CD4-positive, alpha-beta T cell treated with Interferon gamma for 1 hour (primary cell): ENCODE measurements at regions not wholly inside any gene's neighbourhood (a gene's known extent, or its start where the extent isn't known, plus 50 kb on each side); places are given as distances from the start of the nearest gene placed in this dataset.

Experiments
- DNase-seq: peaks from one replicate; pipeline ENCODE4 v3.0.0-alpha.2; 2020

DNA sequence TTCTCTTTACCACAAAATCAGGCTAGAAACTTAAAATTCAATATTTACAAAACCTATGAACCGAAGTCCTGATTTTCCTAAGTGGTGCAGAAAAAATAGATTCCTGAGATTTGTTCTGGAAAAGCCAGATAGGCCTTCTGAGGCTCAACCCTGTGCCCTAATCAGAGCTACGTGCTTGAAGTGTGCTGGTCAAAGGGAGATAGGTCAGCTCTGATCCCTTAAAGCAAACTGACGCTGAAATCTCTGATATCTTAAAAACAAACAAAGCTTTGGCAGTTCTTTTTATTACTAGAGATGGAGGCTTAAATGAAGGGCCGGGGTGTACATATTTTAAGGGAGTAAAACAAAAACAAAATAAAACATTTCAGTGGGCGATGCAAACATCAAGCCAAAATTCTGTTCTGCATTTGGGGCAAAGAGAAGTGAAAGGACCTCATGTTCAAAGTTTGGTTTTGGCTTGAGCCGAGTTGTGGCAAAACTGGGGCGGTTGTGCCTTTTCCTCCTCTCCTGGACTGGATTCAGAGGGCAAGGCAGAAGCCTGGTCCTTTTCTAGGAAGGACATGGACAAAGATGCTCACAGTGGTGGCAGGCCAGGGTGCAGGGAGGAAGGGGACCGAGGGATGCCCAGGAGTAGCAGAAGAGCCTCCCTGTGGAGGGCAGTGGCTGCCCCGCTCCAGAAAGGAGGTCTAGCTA is 295.0 kb downstream of the CDCA7 start:
- no peak for DNase-seq

DNA sequence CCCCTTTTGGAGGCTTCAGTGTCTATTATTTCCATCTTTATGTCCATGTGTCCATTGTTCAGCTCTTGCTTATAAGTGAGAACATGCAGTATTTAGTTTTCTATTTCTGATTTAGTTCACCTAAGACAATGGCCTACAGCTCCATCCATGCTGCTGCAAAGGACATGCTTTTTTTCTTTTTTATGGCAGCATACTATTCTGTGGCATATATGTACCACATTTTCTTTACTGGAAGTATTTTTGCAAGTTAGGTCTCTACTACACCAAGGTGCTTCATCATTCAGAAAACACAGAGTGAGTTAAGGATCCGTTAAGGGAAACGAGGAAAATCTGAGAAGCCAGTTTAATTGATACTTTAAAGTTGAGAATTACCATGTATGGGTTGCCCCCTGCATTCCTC is 297.2 kb downstream of the CDCA7 start:
- no peak for DNase-seq

DNA sequence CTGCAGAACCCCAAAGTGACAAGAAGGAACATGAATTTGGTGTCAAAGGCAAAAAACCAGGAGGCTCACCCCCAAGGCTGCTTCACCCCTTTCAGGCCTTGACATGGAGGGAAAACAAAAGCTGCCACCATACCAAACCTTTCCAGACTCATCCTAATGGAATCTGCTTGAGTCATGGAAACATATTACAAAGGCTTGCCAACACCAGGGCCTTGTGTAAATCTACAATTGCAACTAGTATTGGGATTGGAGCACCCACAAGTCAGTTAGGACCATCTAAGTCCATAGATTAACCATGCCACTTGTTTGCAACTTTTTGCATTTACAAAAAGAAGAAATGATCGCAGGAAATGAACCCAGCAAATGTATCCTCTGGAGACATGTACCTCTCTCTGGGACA is 297.6 kb downstream of the CDCA7 start:
- DNase-seq: no peak

DNA sequence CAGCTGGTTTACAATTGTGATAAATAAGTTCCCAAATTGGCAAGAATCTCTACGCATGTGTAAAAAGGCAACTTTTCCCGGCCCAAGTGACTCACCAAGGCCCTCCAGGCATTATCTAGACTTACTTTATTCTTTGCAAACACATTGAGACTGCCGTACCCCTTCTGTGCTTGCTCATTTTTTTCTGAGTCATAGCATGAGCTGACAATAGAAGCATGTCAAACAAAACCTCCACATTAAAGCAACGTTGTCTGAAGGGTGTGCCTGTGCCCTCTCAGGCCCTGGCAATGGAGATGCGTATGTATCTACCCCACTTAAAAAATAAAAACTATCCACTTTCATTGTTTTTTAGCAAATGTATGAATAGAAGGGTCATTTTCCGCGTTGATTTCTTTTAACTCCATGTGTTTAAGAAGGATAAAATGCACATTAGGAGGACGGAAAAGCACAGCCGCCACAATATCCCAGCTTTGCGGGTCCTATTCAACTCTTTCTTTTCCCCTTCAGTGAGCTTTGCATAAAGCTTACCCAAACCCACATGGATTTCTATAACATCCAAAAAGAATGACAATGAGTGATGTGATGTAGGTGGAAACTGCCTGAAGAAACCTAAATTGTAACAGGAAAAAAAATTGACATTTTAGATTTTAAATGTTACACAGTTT is 298.2 kb downstream of the CDCA7 start:
- no peak for DNase-seq

- no peak for DNase-seq
Measured at GRCh38 chr2:173653432-173653805, 298.7 kb downstream of the CDCA7 start.

DNA sequence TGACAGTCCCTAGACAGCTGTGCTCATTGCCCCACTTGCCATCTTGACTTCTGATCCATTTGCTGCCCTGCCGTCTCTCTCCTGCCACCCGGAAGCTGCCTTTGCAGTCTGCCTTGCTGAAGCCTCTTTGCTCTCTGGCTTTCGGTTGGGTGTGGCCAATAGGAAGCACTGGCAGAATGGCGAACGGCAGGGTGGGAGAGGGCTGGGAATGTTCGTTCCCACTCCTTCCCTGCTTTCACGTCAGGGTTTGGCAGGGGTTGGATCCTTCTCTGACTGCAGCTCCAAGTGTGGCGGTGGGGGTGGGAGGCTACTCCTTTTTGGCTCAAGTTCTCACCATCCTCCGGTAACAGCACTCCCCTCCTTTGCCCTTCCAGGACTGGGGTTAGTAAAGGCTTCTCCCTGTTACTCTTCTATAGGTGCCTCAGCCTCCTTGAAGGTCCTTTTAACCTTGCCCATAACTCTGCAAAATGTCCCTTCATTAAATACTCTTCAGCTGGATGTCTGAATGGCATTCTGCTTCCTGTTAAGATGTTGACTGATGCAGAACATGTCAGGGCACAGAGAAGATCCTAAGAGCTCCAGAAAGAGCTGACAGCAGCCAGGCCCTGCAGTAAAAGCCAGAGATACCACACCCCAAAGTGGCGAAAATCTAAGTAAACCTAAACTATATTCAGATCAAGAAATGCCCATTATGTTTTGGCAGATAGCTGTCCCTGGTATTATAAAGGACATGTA is 299.7 kb downstream of the CDCA7 start:
- no peak for DNase-seq

DNA sequence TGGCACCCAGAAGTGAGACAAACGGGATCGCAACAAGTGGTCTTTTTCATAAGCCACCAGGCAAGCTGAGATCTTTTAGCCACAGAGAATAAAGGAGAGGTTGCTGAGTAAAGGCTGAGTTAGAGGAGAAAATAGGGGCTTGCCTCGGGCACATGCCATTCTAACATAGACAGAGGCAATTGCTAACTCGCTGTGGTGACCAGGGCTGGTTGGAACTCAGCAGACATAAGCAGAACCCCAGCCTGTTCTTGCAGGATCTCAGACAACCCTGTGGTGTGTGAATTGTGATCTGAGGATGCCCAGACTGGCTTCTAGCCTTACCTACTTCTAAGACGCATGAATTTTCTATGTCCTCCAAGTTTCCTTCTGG is 300.2 kb downstream of the CDCA7 start:
- no peak for DNase-seq

DNA sequence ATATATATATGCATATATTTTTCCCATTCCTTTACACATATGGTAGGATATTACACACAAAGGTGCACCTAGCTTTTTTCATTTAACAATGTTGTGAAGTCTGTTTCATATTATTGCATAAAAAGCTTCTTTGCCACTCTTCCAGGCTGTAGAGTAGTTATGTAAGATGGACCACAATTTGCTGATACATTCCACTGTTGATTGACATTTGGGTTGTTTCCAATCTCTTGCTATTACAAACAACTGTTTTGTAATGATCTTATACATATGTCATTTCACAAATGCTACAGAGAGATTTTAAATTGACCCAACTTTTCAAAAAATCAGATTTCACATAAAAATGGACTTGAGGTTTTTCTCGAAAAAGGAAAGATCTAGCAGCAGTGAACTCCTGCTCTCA is 301.4 kb downstream of the CDCA7 start:
- no peak for DNase-seq

DNA sequence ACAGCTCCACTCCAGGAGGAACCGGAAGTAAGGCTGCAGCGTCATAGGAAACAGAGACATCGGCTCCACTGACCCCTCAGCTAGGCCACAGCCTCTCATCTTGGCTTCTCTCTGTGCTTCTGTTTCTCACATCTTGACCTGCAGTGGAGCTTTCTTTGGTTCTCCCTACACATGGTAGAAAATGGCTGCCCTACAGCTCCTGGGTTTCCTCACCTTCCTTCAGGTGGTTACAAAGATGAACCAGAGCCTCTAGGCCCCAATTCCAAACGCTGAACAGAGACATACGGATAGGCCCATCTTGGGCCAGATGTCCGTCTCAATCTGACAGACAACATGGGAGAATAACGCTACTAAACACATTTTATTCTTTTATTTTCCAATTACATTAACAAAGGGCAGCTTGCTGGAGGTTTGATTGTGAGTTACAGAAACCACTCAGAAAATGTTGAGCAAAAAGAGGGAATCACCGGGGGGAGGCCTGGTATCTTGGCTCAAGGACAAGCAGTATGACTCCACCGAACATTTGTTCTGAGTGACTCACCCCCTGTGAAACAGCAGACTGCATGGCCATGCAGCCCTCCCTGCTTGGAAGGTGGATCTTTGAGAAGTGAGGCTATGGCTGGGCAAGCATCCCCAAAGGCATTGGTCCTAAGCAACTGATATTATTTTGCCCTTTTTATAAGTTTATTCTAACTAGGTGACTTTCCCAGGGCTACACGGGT is 303.5 kb downstream of the CDCA7 start:
- no peak for DNase-seq

DNA sequence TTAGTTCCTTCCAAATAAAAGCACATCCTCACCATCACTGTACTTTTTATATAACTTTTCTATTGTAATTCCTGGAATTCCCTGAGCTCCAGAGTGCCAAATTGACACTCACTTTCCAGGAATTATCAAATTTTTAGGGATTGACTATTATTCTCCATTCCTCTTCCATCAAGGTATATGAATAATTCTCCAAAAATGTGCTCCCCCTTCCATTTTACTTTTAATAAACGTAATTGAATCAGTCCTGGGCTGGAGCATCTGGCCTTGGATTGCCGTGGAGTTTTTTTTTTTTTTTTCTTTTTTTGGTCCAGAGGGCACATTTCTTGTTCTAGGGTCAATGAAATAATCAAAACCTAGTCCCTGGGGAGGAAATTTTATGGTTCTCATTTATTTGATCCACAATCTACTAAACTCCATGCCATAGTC is 304.3 kb downstream of the CDCA7 start:
- no peak for DNase-seq

DNA sequence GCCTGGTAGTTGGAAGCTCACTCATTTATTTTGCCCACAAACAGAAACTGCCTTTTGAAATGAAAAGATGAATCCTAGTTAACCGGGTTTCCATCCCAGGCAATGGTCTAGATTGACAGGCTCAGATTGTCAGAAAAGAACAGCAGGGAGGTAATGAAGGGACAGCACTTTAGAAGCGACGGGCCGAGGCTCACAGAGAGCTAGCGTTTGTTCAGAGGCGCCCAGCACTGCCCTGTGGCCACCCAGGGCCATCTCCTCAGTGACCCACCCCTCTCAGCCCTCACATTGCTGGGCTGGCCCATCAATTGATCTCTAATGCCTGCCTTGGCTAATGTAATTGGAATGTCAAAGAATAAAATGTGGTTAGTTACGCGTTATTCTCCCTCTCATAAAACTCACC is 304.8 kb downstream of the CDCA7 start:
- DNase-seq: no peak

DNA sequence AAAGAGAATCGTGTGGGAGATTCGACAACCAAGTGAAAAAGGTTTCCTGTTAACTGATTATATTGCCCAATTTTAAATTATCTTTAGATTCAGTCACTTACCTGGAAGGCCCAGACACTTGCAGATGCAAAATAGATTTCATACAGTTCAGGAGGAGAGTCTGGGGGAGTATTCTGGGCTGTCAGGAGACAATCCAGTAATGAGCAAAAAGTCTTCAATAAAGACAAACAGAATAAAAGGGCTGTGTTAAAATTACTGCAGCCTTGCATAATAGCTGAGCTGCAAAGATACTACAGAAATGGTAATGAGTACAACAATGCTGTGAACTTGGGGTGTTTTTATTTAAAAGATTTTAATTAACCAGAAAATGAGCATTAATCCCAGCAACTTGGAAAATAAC is 303.6 kb downstream of the SP3 start:
- no peak for DNase-seq

- no peak for DNase-seq
Measured at GRCh38 chr2:173663353-173663752, 301.8 kb downstream of the SP3 start.

- DNase-seq: no peak
Measured at GRCh38 chr2:173663835-173664512, 301.2 kb downstream of the SP3 start.

- no peak for DNase-seq
Measured at GRCh38 chr2:173664513-173664910, 300.7 kb downstream of the SP3 start.

DNA sequence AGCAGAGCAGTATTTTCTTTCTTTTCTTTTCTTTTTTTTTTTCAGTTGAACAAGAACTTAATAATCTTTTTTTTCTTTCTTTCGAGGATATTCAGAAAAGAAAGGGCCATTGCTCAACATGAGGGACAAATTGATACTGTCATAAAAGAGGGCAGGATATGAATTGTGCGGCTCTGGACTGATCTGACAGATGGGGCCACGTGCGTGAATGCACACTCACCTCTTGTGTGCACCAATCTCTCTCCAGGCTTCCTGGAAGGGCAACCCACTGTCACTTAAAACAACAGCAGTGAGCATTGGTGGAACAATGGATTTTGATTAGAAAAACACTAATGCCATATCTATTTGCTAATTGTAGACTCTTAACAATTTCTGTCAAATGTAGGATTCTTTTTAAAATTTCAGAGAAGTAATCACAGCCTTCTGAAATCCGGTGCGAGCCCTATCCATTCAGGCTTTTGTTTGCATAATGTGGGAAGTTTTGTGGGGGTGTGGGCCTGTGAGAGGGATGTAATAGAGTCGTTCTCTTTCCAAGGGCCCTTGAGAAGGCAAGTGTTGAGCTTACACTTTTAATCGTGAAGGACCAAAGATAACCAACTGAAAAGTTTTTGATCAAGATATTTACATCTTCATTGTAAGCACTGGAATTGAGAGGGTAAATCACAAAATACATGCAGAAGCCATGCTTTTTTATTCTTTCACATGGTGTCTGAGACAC is 298.8 kb downstream of the SP3 start:
- DNase-seq: no peak

- DNase-seq: no peak
Measured at GRCh38 chr2:173667014-173667413, 298.2 kb downstream of the SP3 start.

DNA sequence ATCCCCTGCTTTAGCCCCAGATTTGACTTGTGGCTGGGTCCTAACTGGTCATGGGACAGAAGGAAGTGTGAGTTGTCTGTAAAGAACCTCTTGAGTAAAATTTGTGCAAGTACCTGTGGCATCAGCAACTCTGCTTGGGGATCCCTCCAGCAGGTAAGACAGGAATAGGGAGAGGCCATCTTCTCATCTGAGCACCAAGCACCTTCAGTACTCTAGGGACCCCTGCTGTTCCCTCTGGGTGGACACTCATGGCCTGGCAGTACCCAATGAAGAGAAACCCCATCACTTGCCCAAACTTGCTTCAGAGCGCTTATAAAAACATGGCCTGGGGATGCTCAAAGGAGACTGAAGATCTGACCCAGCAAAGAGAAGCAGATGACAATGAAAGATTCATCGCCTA is 297.8 kb downstream of the SP3 start:
- DNase-seq: no peak

- no peak for DNase-seq
Measured at GRCh38 chr2:173669271-173669853, 295.8 kb downstream of the SP3 start.

GRCh38 chr2:173669888-173670287 is 295.3 kb downstream of the SP3 start:
- DNase-seq: no peak

- no peak for DNase-seq
Measured at GRCh38 chr2:173672573-173673340, 292.4 kb downstream of the SP3 start.
